HCT116 (cell line): ENCODE measurements at regions not wholly inside any gene's neighbourhood (a gene's known extent, or its start where the extent isn't known, plus 50 kb on each side); places are given as distances from the start of the nearest gene placed in this dataset.

Experiments
- ATAC-seq: fragments of 200-7000 bp; cut with Tn5 transposase; 2 replicates; pipeline ENCODE4 v1.9.1; 2020; ENCODE audit warnings: mild to moderate bottlenecking, moderate library complexity
- BruUV-seq: library from RNA; stranded (reverse); fragments of 400-500 nt; replicated peaks from 2 replicates; lab custom pipeline; 2021; lab: Mats Ljungman, UMichigan
- CTCF ChIA-PET: fragments of 300-600 bp; sonication (Branson Sonifier 250); formaldehyde crosslinking; loops from one replicate; lab custom pipeline; 2021; ENCODE audit warnings: antibody characterized with exemption; lab: Charles Lee
- POLR2A ChIA-PET: fragments of 300-600, 350-600 bp; sonication (Branson Sonifier 250); formaldehyde crosslinking; loops from one replicate; lab custom pipeline; 2021; ENCODE audit warnings: antibody characterized with exemption; lab: Charles Lee
- RAD21 ChIA-PET, 2 experiments: fragments of 300-600 bp; sonication (Branson Sonifier 250); formaldehyde crosslinking; loops; one replicate each; lab custom pipeline; 2023; ENCODE audit warnings: low total read pairs in 2 of 2; ENCODE audit not compliant: uncharacterized antibody in 2 of 2, unreplicated experiment in 2 of 2, low non-redundant PET in 1 of 2; lab: Charles Lee
- DNase-seq: peaks from one replicate; pipeline ENCODE4 v3.0.0-alpha.2; 2010; ENCODE audit warnings: low read depth, low spot score
- H2AFZ ChIP-seq: fragments of 200-600 bp; shearing (Covaris generic), sonication (generic); 2 replicates; pipeline ENCODE4 v1.6.1; 2017; ENCODE audit warnings: low read depth, mixed run types, mixed read lengths, antibody characterized with exemption, low read length; ENCODE audit not compliant: poor library complexity, severe bottlenecking
- H3K27ac ChIP-seq: 2 replicates; pipeline ENCODE4 v1.5.1; 2012; ENCODE audit warnings: low read depth, low read length
- H3K27me3 ChIP-seq: fragments of 200-600 bp; sonication (generic); 2 replicates; pipeline ENCODE4 v1.6.1; 2016; ENCODE audit warnings: mixed run types, low read length, mixed read lengths; ENCODE audit not compliant: insufficient read depth
- H3K36me3 ChIP-seq, 2 experiments: fragments of 200-500 bp in 1 of 2; fragments of 200-600 bp in 1 of 2; sonication (Bioruptor generic) in 1 of 2; sonication (generic) in 1 of 2; 2 replicates each; pipeline versions ENCODE4 v1.5.1 to v1.6.1; 2014 to 2016; ENCODE audit warnings: low read length in 2 of 2, inconsistent platforms in 1 of 2, mixed read lengths in 1 of 2, mixed run types in 1 of 2; ENCODE audit not compliant: insufficient read depth in 2 of 2, control insufficient read depth in 1 of 2
- H3K4me1 ChIP-seq, 2 experiments: fragments of 200-600 bp in 1 of 2; sonication (generic) in 1 of 2; 2 replicates each; pipeline versions ENCODE4 v1.5.1 to v1.6.1; 2012 to 2017; ENCODE audit warnings: low read length in 2 of 2, inconsistent platforms in 1 of 2, mild to moderate bottlenecking in 1 of 2, mixed read lengths in 1 of 2, mixed run types in 1 of 2, moderate library complexity in 1 of 2; ENCODE audit not compliant: insufficient read depth in 2 of 2, control insufficient read depth in 1 of 2
- H3K4me2 ChIP-seq: fragments of 200-600 bp; sonication (generic); 2 replicates; pipeline ENCODE4 v1.6.1; 2017; ENCODE audit warnings: mixed run types, low read length, mixed read lengths
- H3K4me3 ChIP-seq, 2 experiments: fragments of 200-600 bp in 1 of 2; sonication (generic) in 1 of 2; replicated peaks in 1 of 2; 2 replicates each; pipeline ENCODE4 v1.5.1; 2011 to 2016; ENCODE audit warnings: low read length in 2 of 2, control low read depth in 1 of 2, low read depth in 1 of 2, mild to moderate bottlenecking in 1 of 2, mixed read lengths in 1 of 2, mixed run types in 1 of 2
- H3K79me2 ChIP-seq: fragments of 200-600 bp; sonication (generic); 2 replicates; pipeline ENCODE4 v1.6.1; 2017; ENCODE audit warnings: mild to moderate bottlenecking, mixed run types, low read length, moderate library complexity, mixed read lengths; ENCODE audit not compliant: insufficient read depth
- H3K9ac ChIP-seq: fragments of 200-600 bp; sonication (generic); 2 replicates; pipeline ENCODE4 v1.6.1; 2016; ENCODE audit warnings: low read length, mixed read lengths
- H3K9me2 ChIP-seq: fragments of 200-600 bp; sonication (generic), shearing (Covaris generic); 2 replicates; pipeline ENCODE4 v1.6.1; 2017; ENCODE audit warnings: mixed run types, mild to moderate bottlenecking, moderate library complexity; ENCODE audit not compliant: insufficient read depth
- H3K9me3 ChIP-seq, 2 experiments: fragments of 200-500 bp in 1 of 2; fragments of 200-600 bp in 1 of 2; sonication (Bioruptor generic) in 1 of 2; sonication (generic) in 1 of 2; 2 replicates each; pipeline ENCODE4 v1.6.1; 2014 to 2017; ENCODE audit warnings: low read length in 2 of 2, mixed read lengths in 2 of 2, inconsistent platforms in 1 of 2, low read depth in 1 of 2, mild to moderate bottlenecking in 1 of 2, mixed run types in 1 of 2, moderate library complexity in 1 of 2; ENCODE audit not compliant: control insufficient read depth in 1 of 2, insufficient read depth in 1 of 2
- H4K20me1 ChIP-seq: fragments of 200-600 bp; sonication (generic), shearing (Covaris generic); 2 replicates; pipeline ENCODE4 v1.6.1; 2017; ENCODE audit warnings: mixed run types, mild to moderate bottlenecking, moderate library complexity; ENCODE audit not compliant: insufficient read depth
- CBX3 ChIP-seq: IDR thresholded peaks from 2 replicates; pipeline ENCODE4 v1.6.1; 2012; ENCODE audit warnings: low read depth
- CEBPB ChIP-seq: IDR thresholded peaks from 2 replicates; pipeline ENCODE4 v1.6.1; 2012; ENCODE audit warnings: low read depth
- EGR1 ChIP-seq: IDR thresholded peaks from 2 replicates; pipeline ENCODE4 v1.6.1; 2012; ENCODE audit warnings: low read depth
- ELF1 ChIP-seq: IDR thresholded peaks from 2 replicates; pipeline ENCODE4 v1.6.1; 2012; ENCODE audit warnings: low read depth, borderline replicate concordance
- FOSL1 ChIP-seq: IDR thresholded peaks from 2 replicates; pipeline ENCODE4 v1.6.1; 2012; ENCODE audit warnings: low read depth
- POLR2A ChIP-seq: IDR thresholded peaks from 2 replicates; pipeline ENCODE4 v1.7.0; 2011; ENCODE audit warnings: borderline replicate concordance; ENCODE audit not compliant: insufficient read depth, insufficient read length; ENCODE audit errors: extremely low read depth
- POLR2AphosphoS5 ChIP-seq: IDR thresholded peaks from 2 replicates; pipeline ENCODE4 v1.6.1; 2011; ENCODE audit warnings: mild to moderate bottlenecking, low read depth, low read length, moderate library complexity
- RAD21 ChIP-seq: IDR thresholded peaks from 2 replicates; pipeline ENCODE4 v1.6.1; 2012; ENCODE audit warnings: low read depth, mild to moderate bottlenecking
- SP1 ChIP-seq: IDR thresholded peaks from 2 replicates; pipeline ENCODE4 v1.6.1; 2012; ENCODE audit warnings: low read depth
- SRF ChIP-seq: IDR thresholded peaks from 2 replicates; pipeline ENCODE4 v1.6.1; 2012; ENCODE audit warnings: low read depth
- YY1 ChIP-seq: IDR thresholded peaks from 2 replicates; pipeline ENCODE4 v1.6.1; 2011; ENCODE audit warnings: low read length, low read depth, moderate library complexity, mild to moderate bottlenecking; ENCODE audit not compliant: insufficient replicate concordance; ENCODE audit errors: extremely low read depth
- ZFX ChIP-seq: fragments of 450-650 bp; IDR thresholded peaks from 2 replicates; pipeline ENCODE4 v1.6.1; 2017
- intact Hi-C: fragments of 100-400 bp; cut with micrococcal nuclease; formaldehyde crosslinking; loops from 2 replicates; pipeline ENCODE4 v1.10.0; 2022
- TF ChIP-seq, protein P1 (sequence below): IDR thresholded peaks from 2 replicates; pipeline ENCODE4 v1.6.1; 2012
- TF ChIP-seq, protein P2 (sequence below): IDR thresholded peaks from 2 replicates; pipeline ENCODE4 v1.6.1; 2012
- TF ChIP-seq, protein P3 (sequence below), 3 experiments: fragments of 200-600 bp in 1 of 3; sonication (generic) in 1 of 3; IDR thresholded peaks in 2 of 3; conservative IDR thresholded peaks in 1 of 3; 2 replicates each; pipeline ENCODE4 v1.5.1; 2012 to 2017; ENCODE audit warnings: low read depth in 2 of 3, low read length in 2 of 3, antibody characterized with exemption in 1 of 3, borderline replicate concordance in 1 of 3, control low read depth in 1 of 3, mild to moderate bottlenecking in 1 of 3, mixed read lengths in 1 of 3, mixed run types in 1 of 3, moderate library complexity in 1 of 3; ENCODE audit not compliant: insufficient read depth in 1 of 3
- TF ChIP-seq, protein P4 (sequence below): IDR thresholded peaks from 2 replicates; pipeline ENCODE4 v1.6.1; 2012; ENCODE audit warnings: low read depth

DNA sequence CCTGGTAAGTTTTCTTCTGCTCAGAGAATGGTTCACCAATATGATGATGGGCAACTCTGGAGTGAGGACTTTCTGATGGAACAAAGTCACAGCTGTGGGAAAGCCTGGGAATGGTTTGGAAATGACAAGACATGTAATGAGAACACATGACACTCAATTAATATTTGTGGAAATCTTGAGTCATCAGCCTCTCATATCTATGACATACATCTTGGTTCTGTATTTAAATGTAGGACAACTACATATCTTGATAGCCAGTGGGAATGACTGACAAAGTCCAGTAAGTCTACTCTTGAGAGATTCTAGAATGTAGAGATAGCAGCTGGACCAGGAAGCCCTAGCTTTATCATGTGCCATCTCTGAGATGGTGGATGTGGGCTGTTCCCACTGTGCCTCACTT lies 85.5 kb downstream of the PALM2AKAP2 start:
- Histone ChIP-seq H4K20me1 (no peaks in the 10 kb centered on the region), H3K9me2 (no peaks in the 10 kb centered on the region), H3K27ac (no peak overlapping the region), H3K9ac (no peak overlapping the region), H3K79me2 (no peaks in the 10 kb centered on the region), H2AFZ (no peak overlapping the region), H3K4me2 (no peak overlapping the region), H3K36me3 (no peaks in the 10 kb centered on the region), H3K27me3 (peaks cover 62% of the 10 kb centered on the region), H3K4me1 (no peaks in the 10 kb centered on the region), H3K9me3 (no peaks in the 10 kb centered on the region), H3K4me3 (no peak overlapping the region)
- ATAC-seq (no peak), DNase-seq (no peak)
- ChIA-PET CTCF (no interaction called here), RAD21 (no interaction called here), POLR2A (no interaction called here)
- intact Hi-C loops, result no loop called here
- no TSS peak for BruUV-seq
- TF ChIP-seq EGR1, result no peak
- TF ChIP-seq FOSL1, result no peak
- no peak for TF ChIP-seq ELF1

DNA sequence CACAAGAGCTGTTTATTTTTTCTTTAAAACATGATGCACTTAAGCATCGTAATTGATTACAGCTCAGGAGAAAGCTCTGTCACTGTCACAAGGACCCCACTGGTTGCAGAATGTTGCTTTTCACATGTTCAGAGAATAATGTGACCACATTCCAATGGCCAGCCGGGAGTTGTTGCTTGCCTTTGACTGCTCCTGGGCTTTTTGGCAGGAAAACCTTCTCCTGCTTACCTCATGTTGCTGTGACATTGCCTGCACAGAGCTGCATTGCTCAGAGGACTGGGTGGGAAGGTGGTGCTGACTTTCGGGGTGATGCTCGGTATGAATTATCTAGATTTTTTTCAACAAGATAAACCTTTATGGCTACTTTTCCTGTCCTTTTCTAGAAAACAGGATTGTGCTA lies 88.2 kb downstream of the PALM2AKAP2 start:
- H3K9ac ChIP-seq, result no peak overlapping the region
- TF ChIP-seq, protein P1, sequence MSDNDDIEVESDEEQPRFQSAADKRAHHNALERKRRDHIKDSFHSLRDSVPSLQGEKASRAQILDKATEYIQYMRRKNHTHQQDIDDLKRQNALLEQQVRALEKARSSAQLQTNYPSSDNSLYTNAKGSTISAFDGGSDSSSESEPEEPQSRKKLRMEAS, result no peak
- no peak for TF ChIP-seq SRF
- no peak for TF ChIP-seq YY1
- TF ChIP-seq, protein P2, sequence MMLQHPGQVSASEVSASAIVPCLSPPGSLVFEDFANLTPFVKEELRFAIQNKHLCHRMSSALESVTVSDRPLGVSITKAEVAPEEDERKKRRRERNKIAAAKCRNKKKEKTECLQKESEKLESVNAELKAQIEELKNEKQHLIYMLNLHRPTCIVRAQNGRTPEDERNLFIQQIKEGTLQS, result no peak
- no peak for TF ChIP-seq ELF1
- TF ChIP-seq CEBPB, result no peak
- TF ChIP-seq SP1, result no peak
- TF ChIP-seq, protein P3, sequence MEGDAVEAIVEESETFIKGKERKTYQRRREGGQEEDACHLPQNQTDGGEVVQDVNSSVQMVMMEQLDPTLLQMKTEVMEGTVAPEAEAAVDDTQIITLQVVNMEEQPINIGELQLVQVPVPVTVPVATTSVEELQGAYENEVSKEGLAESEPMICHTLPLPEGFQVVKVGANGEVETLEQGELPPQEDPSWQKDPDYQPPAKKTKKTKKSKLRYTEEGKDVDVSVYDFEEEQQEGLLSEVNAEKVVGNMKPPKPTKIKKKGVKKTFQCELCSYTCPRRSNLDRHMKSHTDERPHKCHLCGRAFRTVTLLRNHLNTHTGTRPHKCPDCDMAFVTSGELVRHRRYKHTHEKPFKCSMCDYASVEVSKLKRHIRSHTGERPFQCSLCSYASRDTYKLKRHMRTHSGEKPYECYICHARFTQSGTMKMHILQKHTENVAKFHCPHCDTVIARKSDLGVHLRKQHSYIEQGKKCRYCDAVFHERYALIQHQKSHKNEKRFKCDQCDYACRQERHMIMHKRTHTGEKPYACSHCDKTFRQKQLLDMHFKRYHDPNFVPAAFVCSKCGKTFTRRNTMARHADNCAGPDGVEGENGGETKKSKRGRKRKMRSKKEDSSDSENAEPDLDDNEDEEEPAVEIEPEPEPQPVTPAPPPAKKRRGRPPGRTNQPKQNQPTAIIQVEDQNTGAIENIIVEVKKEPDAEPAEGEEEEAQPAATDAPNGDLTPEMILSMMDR (IDR thresholded peaks at IDR 0.05 in 2 of 3, conservative IDR thresholded peaks at IDR 0.05 in 1 of 3; ENCODE audit: borderline replicate concordance in 1 of 3, insufficient read depth in 1 of 3, low read depth in 2 of 3, low read length in 2 of 3), result no peak
- no peak for TF ChIP-seq CBX3
- TF ChIP-seq ZFX, result no peak
- TF ChIP-seq EGR1, result no peak
- no peak for TF ChIP-seq POLR2AphosphoS5
- no peak for TF ChIP-seq POLR2A
- TF ChIP-seq, protein P4, sequence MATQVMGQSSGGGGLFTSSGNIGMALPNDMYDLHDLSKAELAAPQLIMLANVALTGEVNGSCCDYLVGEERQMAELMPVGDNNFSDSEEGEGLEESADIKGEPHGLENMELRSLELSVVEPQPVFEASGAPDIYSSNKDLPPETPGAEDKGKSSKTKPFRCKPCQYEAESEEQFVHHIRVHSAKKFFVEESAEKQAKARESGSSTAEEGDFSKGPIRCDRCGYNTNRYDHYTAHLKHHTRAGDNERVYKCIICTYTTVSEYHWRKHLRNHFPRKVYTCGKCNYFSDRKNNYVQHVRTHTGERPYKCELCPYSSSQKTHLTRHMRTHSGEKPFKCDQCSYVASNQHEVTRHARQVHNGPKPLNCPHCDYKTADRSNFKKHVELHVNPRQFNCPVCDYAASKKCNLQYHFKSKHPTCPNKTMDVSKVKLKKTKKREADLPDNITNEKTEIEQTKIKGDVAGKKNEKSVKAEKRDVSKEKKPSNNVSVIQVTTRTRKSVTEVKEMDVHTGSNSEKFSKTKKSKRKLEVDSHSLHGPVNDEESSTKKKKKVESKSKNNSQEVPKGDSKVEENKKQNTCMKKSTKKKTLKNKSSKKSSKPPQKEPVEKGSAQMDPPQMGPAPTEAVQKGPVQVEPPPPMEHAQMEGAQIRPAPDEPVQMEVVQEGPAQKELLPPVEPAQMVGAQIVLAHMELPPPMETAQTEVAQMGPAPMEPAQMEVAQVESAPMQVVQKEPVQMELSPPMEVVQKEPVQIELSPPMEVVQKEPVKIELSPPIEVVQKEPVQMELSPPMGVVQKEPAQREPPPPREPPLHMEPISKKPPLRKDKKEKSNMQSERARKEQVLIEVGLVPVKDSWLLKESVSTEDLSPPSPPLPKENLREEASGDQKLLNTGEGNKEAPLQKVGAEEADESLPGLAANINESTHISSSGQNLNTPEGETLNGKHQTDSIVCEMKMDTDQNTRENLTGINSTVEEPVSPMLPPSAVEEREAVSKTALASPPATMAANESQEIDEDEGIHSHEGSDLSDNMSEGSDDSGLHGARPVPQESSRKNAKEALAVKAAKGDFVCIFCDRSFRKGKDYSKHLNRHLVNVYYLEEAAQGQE, result no peak
- no peak for TF ChIP-seq RAD21
- H3K4me2 ChIP-seq, result no peak overlapping the region
- intact Hi-C loops, result no loop called here
- ChIA-PET RAD21 (no interaction called here), CTCF (no interaction called here), POLR2A (no interaction called here)
- no peak overlapping the region for H2AFZ ChIP-seq
- peaks cover 58% of the 10 kb centered on the region for H3K27me3 ChIP-seq
- H3K4me3 ChIP-seq, result no peak overlapping the region
- BruUV-seq, result no TSS peak
- H3K4me1 ChIP-seq, result no peaks in the 10 kb centered on the region
- H3K36me3 ChIP-seq, result no peaks in the 10 kb centered on the region
- no peak overlapping the region for H3K27ac ChIP-seq
- no peaks in the 10 kb centered on the region for H3K9me2 ChIP-seq
- no peaks in the 10 kb centered on the region for H3K9me3 ChIP-seq
- DNase-seq (no peak), ATAC-seq (no peak)
- H3K79me2 ChIP-seq, result no peaks in the 10 kb centered on the region
- no peaks in the 10 kb centered on the region for H4K20me1 ChIP-seq
